ENCODE measurements at regions not wholly inside any gene's neighbourhood (a gene's known extent, or its start where the extent isn't known, plus 50 kb on each side); places are given as distances from the start of the nearest gene placed in this dataset.

GRCh38 chr3:87564438-87564837 is 288.1 kb upstream of the POU1F1 start:
- POLR2A ChIA-PET, result no interaction called here
- no TSS peak for BruUV-seq (replicated peaks)
- intact Hi-C loops (cut with micrococcal nuclease) (no loop called here), dilution Hi-C loops (cut with MboI; ENCODE audit: extremely low pct_ligation_motif_present, low sequenced_read_pairs) (no loop called here)
- H3K9me1 ChIP-seq (replicated peaks; ENCODE audit: control insufficient read depth, extremely low read depth, insufficient read depth, low read length), result no peaks in the 10 kb centered on the region
- H3K9me3 ChIP-seq (replicated peaks; ENCODE audit: control insufficient read depth, insufficient read depth, low read length), result no peaks in the 10 kb centered on the region
- H3K4me2 ChIP-seq (ENCODE audit: insufficient read depth, low read length), result no peak overlapping the region
- DNase-seq (ENCODE audit: low read depth, low spot score) (no peak), FAIRE-seq (no peak)
- H2AFZ ChIP-seq (ENCODE audit: low read depth, low read length), result no peak overlapping the region
- no peaks in the 10 kb centered on the region for H3K79me2 ChIP-seq (ENCODE audit: control insufficient read depth, insufficient read depth, low read length)
- no peak overlapping the region for H3K9ac ChIP-seq (replicated peaks; ENCODE audit: extremely low read depth, insufficient read depth, low read length)
- CTCF ChIA-PET, result no interaction called here
- no peaks in the 10 kb centered on the region for H4K20me1 ChIP-seq (replicated peaks; ENCODE audit: control insufficient read depth, extremely low read depth, insufficient read depth, low read length)
- TF ChIP-seq MAX (IDR thresholded peaks at IDR 0.05; ENCODE audit: insufficient read depth, insufficient read length), result no peak
- no peak for TF ChIP-seq JUN (IDR thresholded peaks at IDR 0.05; ENCODE audit: borderline replicate concordance, insufficient read depth, insufficient read length, low read depth)
- TF ChIP-seq FOS (IDR thresholded peaks at IDR 0.05; ENCODE audit: borderline replicate concordance, insufficient read depth, low read length), result no peak
- no peak for TF ChIP-seq MYC (IDR thresholded peaks at IDR 0.05; ENCODE audit: low read depth, low read length)
- no peak for TF ChIP-seq POLR2A (IDR thresholded peaks at IDR 0.05; ENCODE audit: low read depth, low read length)
- TF ChIP-seq EZH2 (IDR thresholded peaks at IDR 0.05; ENCODE audit: borderline replicate concordance, low read depth, low read length, severe bottlenecking), result no peak
- TF ChIP-seq GATA2 (IDR thresholded peaks at IDR 0.05; ENCODE audit: insufficient read depth, insufficient read length, low read depth, low read length), result no peak
- no peak for TF ChIP-seq POLR2AphosphoS5 (IDR thresholded peaks at IDR 0.05; ENCODE audit: insufficient read depth, low read depth, low read length)
- no peak for TF ChIP-seq CTCF (IDR thresholded peaks at IDR 0.05; ENCODE audit: extremely low read depth in 1 of 2, insufficient read depth in 1 of 2, low read depth in 1 of 2, low read length in 2 of 2)
- H3K4me1 ChIP-seq (ENCODE audit: control insufficient read depth, extremely low read depth, insufficient read depth, low read length), result no peaks in the 10 kb centered on the region
- H3K4me3 ChIP-seq (replicated peaks in 1 of 3; ENCODE audit: insufficient read depth in 1 of 3, low read depth in 1 of 3, low read length in 3 of 3), result no peak overlapping the region
- H3K36me3 ChIP-seq (ENCODE audit: control insufficient read depth in 2 of 2, extremely low read depth in 1 of 2, insufficient read depth in 2 of 2, low read length in 2 of 2), result no peaks in the 10 kb centered on the region
- H3K27me3 ChIP-seq (ENCODE audit: control insufficient read depth in 2 of 2, insufficient read depth in 2 of 2, low read length in 2 of 2), result no peaks in the 10 kb centered on the region
- H3K27ac ChIP-seq (ENCODE audit: insufficient read depth, low read depth, low read length), result no peak overlapping the region
